ENCODE measurements at regions not wholly inside any gene's neighbourhood (a gene's known extent, or its start where the extent isn't known, plus 50 kb on each side); places are given as distances from the start of the nearest gene placed in this dataset.

DNA sequence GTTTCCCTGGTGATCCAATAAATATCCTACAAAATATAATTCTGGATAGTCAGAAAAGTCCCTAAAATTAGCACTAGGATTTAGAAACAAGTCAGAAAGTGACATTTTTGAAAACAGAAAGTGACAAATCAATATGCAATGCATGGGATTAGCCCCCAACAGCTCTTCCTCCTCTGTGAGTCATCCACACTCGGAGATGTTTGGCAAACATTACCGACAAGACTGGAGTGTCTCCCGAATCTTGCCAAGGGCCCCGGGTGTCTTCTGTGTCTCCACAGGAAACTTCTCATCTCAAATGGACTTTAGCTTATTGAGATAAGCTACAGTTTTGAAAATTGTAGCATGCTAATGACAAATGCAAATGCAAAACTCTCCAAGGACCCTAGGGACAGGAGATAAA is 398.9 kb upstream of the CCDC196 start:
- TF ChIP-seq, protein P1, sequence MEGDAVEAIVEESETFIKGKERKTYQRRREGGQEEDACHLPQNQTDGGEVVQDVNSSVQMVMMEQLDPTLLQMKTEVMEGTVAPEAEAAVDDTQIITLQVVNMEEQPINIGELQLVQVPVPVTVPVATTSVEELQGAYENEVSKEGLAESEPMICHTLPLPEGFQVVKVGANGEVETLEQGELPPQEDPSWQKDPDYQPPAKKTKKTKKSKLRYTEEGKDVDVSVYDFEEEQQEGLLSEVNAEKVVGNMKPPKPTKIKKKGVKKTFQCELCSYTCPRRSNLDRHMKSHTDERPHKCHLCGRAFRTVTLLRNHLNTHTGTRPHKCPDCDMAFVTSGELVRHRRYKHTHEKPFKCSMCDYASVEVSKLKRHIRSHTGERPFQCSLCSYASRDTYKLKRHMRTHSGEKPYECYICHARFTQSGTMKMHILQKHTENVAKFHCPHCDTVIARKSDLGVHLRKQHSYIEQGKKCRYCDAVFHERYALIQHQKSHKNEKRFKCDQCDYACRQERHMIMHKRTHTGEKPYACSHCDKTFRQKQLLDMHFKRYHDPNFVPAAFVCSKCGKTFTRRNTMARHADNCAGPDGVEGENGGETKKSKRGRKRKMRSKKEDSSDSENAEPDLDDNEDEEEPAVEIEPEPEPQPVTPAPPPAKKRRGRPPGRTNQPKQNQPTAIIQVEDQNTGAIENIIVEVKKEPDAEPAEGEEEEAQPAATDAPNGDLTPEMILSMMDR (IDR thresholded peaks at IDR 0.05; ENCODE audit: low read depth, low read length): no peak
- no peak overlapping the region for H3K4me3 ChIP-seq (ENCODE audit: low read depth, low read length)

DNA sequence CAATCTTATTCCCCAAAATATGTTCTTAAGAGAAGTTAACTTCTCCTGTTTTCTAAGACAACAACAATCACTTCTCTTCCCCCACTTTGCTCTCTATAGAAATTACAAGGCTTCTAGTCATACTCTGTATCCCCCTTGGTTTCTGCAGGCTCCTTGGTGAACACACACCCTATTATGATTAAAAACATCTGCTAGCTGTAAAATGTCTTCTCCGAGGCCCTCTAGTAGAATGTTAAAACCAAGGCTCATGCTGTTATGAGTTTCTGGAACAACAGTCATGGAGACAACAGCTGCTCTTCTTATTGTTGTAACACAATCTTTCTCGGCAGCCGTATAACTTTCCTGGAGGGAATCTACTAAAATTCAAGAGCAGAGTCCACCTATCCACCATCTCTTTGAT is 397.5 kb upstream of the CCDC196 start:
- TF ChIP-seq, protein P1 (IDR thresholded peaks at IDR 0.05; ENCODE audit: low read depth, low read length): no peak
- no peak overlapping the region for H3K4me3 ChIP-seq (ENCODE audit: low read depth, low read length)

DNA sequence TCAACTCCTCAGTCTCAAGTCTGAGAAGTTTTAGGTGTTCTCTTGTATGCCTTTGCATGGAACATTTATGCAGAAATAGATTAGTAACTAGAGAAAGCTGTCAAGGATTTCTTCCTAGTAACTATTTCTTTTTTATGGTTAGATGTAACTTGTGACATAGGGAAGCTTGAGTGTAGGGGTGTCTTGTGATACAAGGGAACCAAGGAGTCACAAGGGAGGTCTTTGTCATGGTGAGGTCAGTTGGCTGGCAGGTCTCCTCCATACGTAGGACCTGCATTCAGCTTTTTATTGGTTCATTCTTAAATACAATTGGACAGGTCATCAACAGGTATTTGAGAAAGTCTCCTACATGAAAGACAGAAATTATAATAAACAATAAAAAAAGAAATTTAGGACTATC is 394.0 kb upstream of the CCDC196 start:
- H3K4me3 ChIP-seq (ENCODE audit: low read depth, low read length): no peak overlapping the region
- TF ChIP-seq, protein P1 (IDR thresholded peaks at IDR 0.05; ENCODE audit: low read depth, low read length): no peak

DNA sequence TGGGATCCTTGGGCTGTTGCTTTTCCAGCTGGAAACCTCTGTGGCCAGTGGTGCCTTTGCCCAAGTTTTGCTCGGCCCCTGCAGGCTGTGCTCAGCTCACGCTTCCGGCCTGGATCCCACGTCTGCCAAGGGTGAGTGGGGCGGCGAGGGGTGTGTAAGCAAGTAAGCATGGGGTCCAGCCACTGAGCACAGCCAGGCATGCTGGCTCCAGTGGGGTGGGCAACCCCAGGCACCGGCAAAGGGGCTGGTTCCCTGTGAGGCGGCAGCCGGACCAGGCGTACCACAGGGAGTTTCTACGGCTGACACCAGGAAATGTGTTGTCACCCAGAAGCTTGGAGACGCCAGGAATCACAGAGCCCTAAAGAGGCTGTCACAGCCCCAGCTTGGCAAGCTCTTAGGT is 393.4 kb upstream of the CCDC196 start:
- TF ChIP-seq, protein P1 (IDR thresholded peaks at IDR 0.05; ENCODE audit: low read depth, low read length): no peak
- H3K4me3 ChIP-seq (ENCODE audit: low read depth, low read length): no peak overlapping the region

DNA sequence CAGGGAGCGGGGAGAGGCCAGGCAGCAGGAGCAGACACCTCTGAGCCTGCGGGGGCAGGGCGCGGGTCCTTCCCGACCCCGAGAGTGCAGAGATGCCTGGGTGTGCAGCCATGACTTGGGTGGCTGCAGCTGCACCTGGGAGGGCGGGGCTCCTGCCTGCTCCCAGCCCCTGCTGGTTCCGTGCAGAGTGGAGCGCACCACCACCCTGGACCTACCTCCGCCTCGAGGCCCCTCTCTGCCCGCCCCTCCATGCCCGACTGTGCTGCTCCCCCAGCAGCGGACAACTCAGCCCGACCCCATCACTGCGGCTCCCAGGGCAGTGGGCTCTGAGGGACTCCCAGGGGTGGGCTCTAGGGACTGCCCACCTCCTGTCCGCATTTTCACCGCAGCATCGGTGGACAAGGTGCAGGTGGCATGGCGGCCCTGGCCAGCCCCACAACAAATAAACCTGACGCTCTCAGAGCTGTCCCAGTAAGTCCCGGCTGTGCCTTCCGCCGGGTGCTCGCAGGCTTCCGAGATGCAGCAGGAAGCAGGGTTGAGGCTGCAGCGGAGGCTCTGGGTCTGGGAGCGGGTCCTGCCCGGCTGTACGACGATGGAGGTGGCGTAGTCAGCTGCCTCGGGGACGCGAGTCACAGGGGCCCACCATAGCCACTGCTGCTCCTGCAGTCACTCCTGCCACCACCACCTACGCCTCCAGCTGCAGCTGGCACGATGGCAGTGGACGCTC is 392.0 kb upstream of the CCDC196 start:
- H3K4me3 ChIP-seq (ENCODE audit: low read depth, low read length): no peak overlapping the region
- TF ChIP-seq, protein P1 (IDR thresholded peaks at IDR 0.05; ENCODE audit: low read depth, low read length): no peak

DNA sequence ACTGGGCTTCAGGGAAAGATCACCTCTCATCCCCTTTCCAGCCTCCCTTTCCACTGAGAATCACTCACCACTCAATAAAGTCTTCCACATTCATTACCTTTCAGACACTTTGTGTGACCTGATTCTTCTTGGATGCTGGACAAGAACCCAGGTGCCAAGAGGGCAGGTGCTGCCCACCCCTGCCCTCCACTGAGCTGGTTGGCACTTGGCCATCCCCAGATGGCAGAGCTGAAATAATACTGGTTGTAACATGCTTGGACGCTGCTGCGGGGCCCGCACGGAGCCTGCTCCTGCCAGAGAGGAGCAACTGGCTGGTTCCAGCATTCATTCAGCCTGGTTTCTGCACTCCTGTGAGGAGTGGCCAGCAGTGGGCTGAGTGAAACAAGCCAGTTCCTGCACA is 386.7 kb upstream of the CCDC196 start:
- H3K4me3 ChIP-seq (ENCODE audit: low read depth, low read length): no peak overlapping the region
- TF ChIP-seq, protein P1 (IDR thresholded peaks at IDR 0.05; ENCODE audit: low read depth, low read length): no peak

DNA sequence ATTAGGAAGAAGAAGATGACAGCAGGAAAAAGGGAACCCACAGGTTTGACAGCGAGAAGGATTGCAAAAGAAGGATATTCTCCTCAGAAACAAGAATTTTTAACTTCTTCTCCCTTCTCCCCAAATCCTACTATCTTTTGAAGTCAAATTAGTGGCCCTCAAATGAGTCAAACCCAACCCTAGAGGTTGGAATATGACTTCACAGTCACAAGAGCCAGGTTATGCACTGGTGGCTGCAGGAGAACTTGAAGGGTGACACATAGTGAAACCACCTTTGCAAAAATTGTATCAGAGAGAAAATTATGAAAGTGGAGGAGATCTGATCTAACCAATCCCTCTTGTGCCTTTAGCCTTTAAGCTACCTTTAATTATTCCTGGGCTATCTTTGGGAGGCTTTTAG is 386.2 kb upstream of the CCDC196 start:
- H3K4me3 ChIP-seq (ENCODE audit: low read depth, low read length): no peak overlapping the region
- TF ChIP-seq, protein P1 (IDR thresholded peaks at IDR 0.05; ENCODE audit: low read depth, low read length): no peak
